ENCODE measurements at regions not wholly inside any gene's neighbourhood (a gene's known extent, or its start where the extent isn't known, plus 50 kb on each side); places are given as distances from the start of the nearest gene placed in this dataset.

DNA sequence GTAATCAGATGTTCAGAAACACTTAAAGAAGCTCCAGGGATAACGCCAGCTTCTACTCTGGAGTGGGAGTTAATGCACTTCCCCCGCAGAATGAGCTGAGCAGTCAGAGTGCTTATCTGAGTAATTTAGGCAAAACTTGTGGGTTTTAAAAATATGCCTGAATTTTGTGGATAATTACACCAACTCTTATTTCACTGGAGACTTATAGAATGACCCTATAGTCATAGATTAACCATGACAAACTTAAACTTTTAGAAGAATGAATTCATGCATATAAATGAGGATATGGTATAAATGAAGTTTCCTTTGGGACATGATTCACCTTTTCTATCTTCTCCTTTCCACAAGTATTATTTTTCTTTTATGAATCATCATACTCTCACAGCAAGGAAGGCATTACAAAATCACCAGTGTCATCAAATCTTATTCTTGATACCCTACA lies 241.1 kb upstream of the FBXO33 start:
- DNase-seq = no peak
- intact Hi-C loops (cut with DNase I) = no loop called here
- H3K4me3 ChIP-seq = no peak overlapping the region
- 81 to 88% (median 88%) methylated on average over 2 of the region's 2 CpGs for WGBS, 3 donors
- no peaks in the 10 kb centered on the region for H3K9me3 ChIP-seq
- TF ChIP-seq, protein P1, sequence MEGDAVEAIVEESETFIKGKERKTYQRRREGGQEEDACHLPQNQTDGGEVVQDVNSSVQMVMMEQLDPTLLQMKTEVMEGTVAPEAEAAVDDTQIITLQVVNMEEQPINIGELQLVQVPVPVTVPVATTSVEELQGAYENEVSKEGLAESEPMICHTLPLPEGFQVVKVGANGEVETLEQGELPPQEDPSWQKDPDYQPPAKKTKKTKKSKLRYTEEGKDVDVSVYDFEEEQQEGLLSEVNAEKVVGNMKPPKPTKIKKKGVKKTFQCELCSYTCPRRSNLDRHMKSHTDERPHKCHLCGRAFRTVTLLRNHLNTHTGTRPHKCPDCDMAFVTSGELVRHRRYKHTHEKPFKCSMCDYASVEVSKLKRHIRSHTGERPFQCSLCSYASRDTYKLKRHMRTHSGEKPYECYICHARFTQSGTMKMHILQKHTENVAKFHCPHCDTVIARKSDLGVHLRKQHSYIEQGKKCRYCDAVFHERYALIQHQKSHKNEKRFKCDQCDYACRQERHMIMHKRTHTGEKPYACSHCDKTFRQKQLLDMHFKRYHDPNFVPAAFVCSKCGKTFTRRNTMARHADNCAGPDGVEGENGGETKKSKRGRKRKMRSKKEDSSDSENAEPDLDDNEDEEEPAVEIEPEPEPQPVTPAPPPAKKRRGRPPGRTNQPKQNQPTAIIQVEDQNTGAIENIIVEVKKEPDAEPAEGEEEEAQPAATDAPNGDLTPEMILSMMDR (IDR thresholded peaks at IDR 0.05) = no peak
- no peaks in the 10 kb centered on the region for H3K4me1 ChIP-seq
- no peaks in the 10 kb centered on the region for H3K36me3 ChIP-seq (ENCODE audit: insufficient read depth in 1 of 2, low read depth in 1 of 2)
- H3K27ac ChIP-seq = no peak overlapping the region
- no peaks in the 10 kb centered on the region for H3K27me3 ChIP-seq (ENCODE audit: insufficient read depth in 3 of 3, low read length in 2 of 3)
- ATAC-seq = no peak

DNA sequence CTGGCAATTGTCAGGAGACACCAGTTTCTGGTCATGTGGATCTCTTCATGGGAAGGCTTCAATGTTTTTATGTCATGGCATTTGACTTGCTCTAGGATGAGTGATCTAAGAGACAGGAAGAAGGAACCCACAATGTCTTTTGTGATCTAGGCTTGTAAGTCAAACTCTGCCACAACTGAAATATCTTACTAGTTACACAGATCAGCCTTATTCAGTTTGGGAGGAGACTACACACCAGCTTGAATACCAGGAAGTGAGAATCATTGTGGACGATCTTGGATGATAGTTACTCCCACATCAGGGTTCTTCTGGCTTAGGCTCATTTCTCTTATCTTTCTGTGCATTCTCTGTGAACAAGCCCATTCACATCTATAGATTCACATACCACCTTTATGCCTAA lies 236.2 kb upstream of the FBXO33 start:
- Histone ChIP-seq H3K27ac (no peak overlapping the region), H3K27me3 (ENCODE audit: insufficient read depth in 3 of 3, low read length in 2 of 3) (no peaks in the 10 kb centered on the region), H3K4me1 (no peaks in the 10 kb centered on the region), H3K36me3 (ENCODE audit: insufficient read depth in 1 of 2, low read depth in 1 of 2) (no peaks in the 10 kb centered on the region), H3K4me3 (no peak overlapping the region), H3K9me3 (no peaks in the 10 kb centered on the region)
- TF ChIP-seq, protein P1 (IDR thresholded peaks at IDR 0.05) = no peak
- ATAC-seq = no peak
- intact Hi-C loops (cut with DNase I) = no loop called here
- 73 to 87% (median 86%) methylated on average over 1 of the region's 1 CpG for WGBS, 3 donors
- DNase-seq = no peak

DNA sequence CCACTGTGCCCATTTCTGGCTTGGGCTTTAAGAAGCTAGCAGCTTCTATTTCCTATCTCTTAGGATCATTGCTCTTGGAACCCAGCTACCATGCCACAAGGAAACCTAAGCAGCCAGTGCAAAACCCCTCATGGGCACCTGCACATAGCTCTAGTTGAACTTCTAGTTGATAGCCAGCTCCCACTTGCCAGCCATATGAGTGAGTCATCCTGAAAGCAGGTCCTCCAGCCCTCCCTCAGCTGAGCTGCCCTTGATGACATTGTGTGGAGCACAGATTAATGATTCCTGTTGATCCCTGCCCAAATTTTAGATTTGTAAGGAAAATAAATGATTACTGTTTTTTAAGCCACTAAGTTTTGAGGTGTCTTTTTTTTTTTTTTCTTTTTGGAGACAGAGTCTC lies 234.2 kb upstream of the FBXO33 start:
- Histone ChIP-seq H3K36me3 (ENCODE audit: insufficient read depth in 1 of 2, low read depth in 1 of 2) (no peaks in the 10 kb centered on the region), H3K9me3 (no peaks in the 10 kb centered on the region), H3K4me3 (no peak overlapping the region), H3K27ac (no peak overlapping the region), H3K4me1 (no peaks in the 10 kb centered on the region), H3K27me3 (ENCODE audit: insufficient read depth in 3 of 3, low read length in 2 of 3) (no peaks in the 10 kb centered on the region)
- no peak for DNase-seq
- intact Hi-C loops (cut with DNase I) = no loop called here
- no peak for ATAC-seq
- TF ChIP-seq, protein P1 (IDR thresholded peaks at IDR 0.05) = no peak

DNA sequence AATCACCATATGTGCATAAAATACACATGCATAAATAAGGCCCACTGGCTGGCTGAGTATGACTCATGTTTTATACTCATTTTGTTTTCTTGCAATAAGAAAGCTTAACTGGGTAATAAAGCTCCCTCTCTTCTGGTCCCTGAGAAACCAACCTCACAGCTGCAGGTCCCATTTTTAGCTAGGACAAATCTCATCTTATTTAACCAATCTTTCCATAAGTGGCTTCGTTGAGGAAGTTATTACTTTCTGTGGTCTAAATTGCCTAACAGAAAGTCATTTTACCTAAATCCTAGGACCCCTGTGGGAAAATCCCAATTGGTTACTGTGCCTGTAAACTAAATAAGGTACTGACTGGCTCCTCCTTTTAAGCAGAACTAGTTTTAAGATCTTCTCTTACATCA lies 232.8 kb upstream of the FBXO33 start:
- 60 to 81% (median 72%) methylated on average over 1 of the region's 1 CpG for WGBS, 3 donors
- no peaks in the 10 kb centered on the region for H3K9me3 ChIP-seq
- no peaks in the 10 kb centered on the region for H3K36me3 ChIP-seq (ENCODE audit: insufficient read depth in 1 of 2, low read depth in 1 of 2)
- intact Hi-C loops (cut with DNase I) = no loop called here
- no peak overlapping the region for H3K4me3 ChIP-seq
- no peak for DNase-seq
- H3K4me1 ChIP-seq = no peaks in the 10 kb centered on the region
- H3K27ac ChIP-seq = no peak overlapping the region
- TF ChIP-seq, protein P1 (IDR thresholded peaks at IDR 0.05) = no peak
- ATAC-seq = no peak
- H3K27me3 ChIP-seq (ENCODE audit: insufficient read depth in 3 of 3, low read length in 2 of 3) = no peaks in the 10 kb centered on the region

DNA sequence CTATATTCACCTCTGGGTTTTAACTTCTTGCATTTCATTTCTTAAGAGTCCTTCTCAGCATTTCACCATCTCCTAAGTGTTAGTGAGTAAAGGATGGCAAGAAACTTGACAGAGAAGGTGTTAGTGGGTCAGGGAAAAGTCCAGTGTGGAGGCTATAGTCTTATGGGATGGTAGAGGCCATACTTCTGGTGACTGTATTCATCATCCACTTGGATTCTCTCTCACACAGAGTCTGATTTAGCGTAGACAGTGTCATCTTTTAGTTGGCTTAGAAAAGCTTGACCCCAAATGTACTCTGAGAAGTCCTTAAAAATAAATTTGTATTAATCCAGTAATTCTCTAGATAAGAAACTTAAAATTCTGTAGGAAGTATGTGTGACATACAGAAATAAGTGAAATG lies 232.4 kb upstream of the FBXO33 start:
- TF ChIP-seq, protein P1 (IDR thresholded peaks at IDR 0.05) = no peak
- 79 to 85% (median 82%) methylated on average over 1 of the region's 1 CpG for WGBS, 3 donors
- no peak for ATAC-seq

More for the DNA sequence above, 232.4 kb upstream of the FBXO33 start:
- no peaks in the 10 kb centered on the region for H3K36me3 ChIP-seq (ENCODE audit: insufficient read depth in 1 of 2, low read depth in 1 of 2)
- H3K27ac ChIP-seq = no peak overlapping the region
- no peaks in the 10 kb centered on the region for H3K4me1 ChIP-seq
- DNase-seq = no peak
- H3K9me3 ChIP-seq = no peaks in the 10 kb centered on the region
- intact Hi-C loops (cut with DNase I) = no loop called here
- H3K4me3 ChIP-seq = no peak overlapping the region
- H3K27me3 ChIP-seq (ENCODE audit: insufficient read depth in 3 of 3, low read length in 2 of 3) = no peaks in the 10 kb centered on the region
